Natural killer cell treated with Interleukin-12 subunit alpha and Interleukin-12 subunit beta and Interleukin-15 and Interleukin-18, amount 100 ng/mL, for 72 hours (primary cell): ENCODE measurements at regions not wholly inside any gene's neighbourhood (a gene's known extent, or its start where the extent isn't known, plus 50 kb on each side); places are given as distances from the start of the nearest gene placed in this dataset.
A peak's percentile ranks its signal among the peaks of the same experiment; 100 is the strongest.

Source experiments
- ATAC-seq, 2 donors: fragments of 150-1000 bp; cut with Tn5 transposase in 1 of 2; sonication (Bioruptor Pico), chemical (Tn5 transposase) in 1 of 2; 2 replicates each; pipeline ENCODE4 v1.10.0; 2021
- DNase-seq: peaks from one replicate; pipeline ENCODE4 v3.0.0; 2022; ENCODE audit warnings: low spot score
- H3K27ac Mint-ChIP-seq, 2 donors: 1 replicate in 1 of 2; 2 replicates in 1 of 2; pipeline ENCODE4 v1.8.0; 2022; ENCODE audit warnings: mixed read lengths in 2 of 2, mild to moderate bottlenecking in 1 of 2, moderate library complexity in 1 of 2
- H3K27me3 Mint-ChIP-seq, 2 donors: 1 replicate in 1 of 2; 2 replicates in 1 of 2; pipeline ENCODE4 v1.8.0; 2022; ENCODE audit warnings: mixed read lengths in 2 of 2
- H3K36me3 Mint-ChIP-seq: one replicate; pipeline ENCODE4 v1.8.0; 2022; ENCODE audit warnings: mixed read lengths
- H3K4me1 Mint-ChIP-seq, 2 donors: 1 replicate in 1 of 2; 2 replicates in 1 of 2; pipeline ENCODE4 v1.8.0; 2022; ENCODE audit warnings: low read depth in 2 of 2, mixed read lengths in 2 of 2, mild to moderate bottlenecking in 1 of 2
- H3K4me3 Mint-ChIP-seq: one replicate; pipeline ENCODE4 v1.8.0; 2022; ENCODE audit warnings: mixed read lengths
- H3K9me3 Mint-ChIP-seq: 2 replicates; pipeline ENCODE4 v1.8.0; 2022; ENCODE audit warnings: mixed read lengths

GRCh38 chrX:15146515-15146914 lies 123.4 kb downstream of the ASB9 start:
- Mint-ChIP-seq H3K36me3 (no peaks in the 10 kb centered on the region), H3K27ac (no peak overlapping the region), H3K27me3 (peaks cover 0 to 32% of the 10 kb centered on the region in 2 donors), H3K9me3 (no peaks in the 10 kb centered on the region), H3K4me1 (peaks cover 16 to 21% of the 10 kb centered on the region in 2 donors), H3K4me3 (no peak overlapping the region)
- DNase-seq (no peak), ATAC-seq (no peak)

- no peaks in the 10 kb centered on the region for H3K9me3 Mint-ChIP-seq
- H3K4me1 Mint-ChIP-seq: peaks cover 12 to 15% of the 10 kb centered on the region in 2 donors
- no peaks in the 10 kb centered on the region for H3K36me3 Mint-ChIP-seq
- no peak for DNase-seq
- no peak overlapping the region for H3K4me3 Mint-ChIP-seq
- ATAC-seq: no peak
- H3K27me3 Mint-ChIP-seq: peaks cover 0 to 19% of the 10 kb centered on the region in 2 donors
- H3K27ac Mint-ChIP-seq: no peak overlapping the region
Measured at GRCh38 chrX:15143825-15144121, 126.1 kb downstream of the ASB9 start.

GRCh38 chrX:15143050-15143824 lies 126.6 kb downstream of the ASB9 start:
- ATAC-seq (peak in 1 of 2 donors; percentile 68), DNase-seq (no peak)
- Mint-ChIP-seq H3K27ac (peak overlapping the region in 1 of 2 donors; percentile 37), H3K36me3 (no peaks in the 10 kb centered on the region), H3K27me3 (peaks cover 0 to 15% of the 10 kb centered on the region in 2 donors), H3K4me1 (peaks cover 12 to 15% of the 10 kb centered on the region in 2 donors), H3K4me3 (peak overlapping the region; percentile 57), H3K9me3 (no peaks in the 10 kb centered on the region)

- Mint-ChIP-seq H3K27me3 (peaks cover 0 to 13% of the 10 kb centered on the region in 2 donors), H3K9me3 (no peaks in the 10 kb centered on the region), H3K36me3 (no peaks in the 10 kb centered on the region), H3K4me1 (peaks cover 12 to 15% of the 10 kb centered on the region in 2 donors), H3K27ac (peak overlapping the region; percentile 8 to 37), H3K4me3 (peak overlapping the region; percentile 57)
- DNase-seq: no peak
- ATAC-seq: peak; percentile 61 to 66
Measured at GRCh38 chrX:15142084-15142715, 127.7 kb downstream of the ASB9 start.

DNA sequence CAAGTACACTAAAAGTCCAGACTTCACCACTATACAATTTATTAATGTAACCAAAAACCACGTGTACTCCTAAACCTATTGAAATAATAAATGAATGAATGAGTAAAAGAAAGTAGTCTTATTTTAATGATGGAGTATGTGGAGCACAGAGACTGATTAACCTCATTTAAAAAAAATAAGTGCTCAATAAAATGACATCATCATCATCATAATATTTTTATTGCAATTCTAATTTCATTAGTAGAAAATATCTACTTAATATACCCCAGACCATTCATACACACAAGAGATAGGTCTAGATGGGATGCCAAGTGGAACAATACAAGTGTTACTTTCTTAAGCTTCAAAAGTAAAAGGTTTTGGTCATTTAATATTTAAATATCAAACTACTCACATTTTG lies 133.1 kb downstream of the ASB9 start:
- no peaks in the 10 kb centered on the region for H3K9me3 Mint-ChIP-seq
- H3K4me1 Mint-ChIP-seq: no peaks in the 10 kb centered on the region
- DNase-seq: no peak
- no peak for ATAC-seq
- H3K4me3 Mint-ChIP-seq: no peak overlapping the region
- H3K27ac Mint-ChIP-seq: no peak overlapping the region
- H3K36me3 Mint-ChIP-seq: peaks cover 6% of the 10 kb centered on the region
- H3K27me3 Mint-ChIP-seq: peaks cover 7 to 8% of the 10 kb centered on the region in 2 donors

DNA sequence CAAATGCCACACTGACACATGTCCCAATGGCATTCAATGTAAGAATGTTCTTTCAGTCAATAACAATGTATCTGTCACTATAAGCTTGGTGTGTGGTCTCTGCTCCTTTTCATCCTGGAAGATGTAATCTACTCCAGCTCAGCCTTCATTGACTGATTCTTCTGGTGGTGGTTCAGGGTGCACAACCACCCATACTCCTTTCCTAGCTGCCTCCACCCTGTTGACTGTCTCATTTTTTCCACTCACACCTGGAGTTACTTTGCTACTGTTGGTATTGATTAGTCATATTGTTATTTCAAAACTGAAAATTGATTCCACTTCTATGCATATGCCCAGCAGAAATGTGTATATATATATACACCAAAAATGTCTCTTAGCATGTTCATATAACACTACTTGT lies 140.5 kb downstream of the ASB9 start:
- DNase-seq (no peak), ATAC-seq (no peak)
- H3K27ac Mint-ChIP-seq: no peak overlapping the region
- no peaks in the 10 kb centered on the region for H3K9me3 Mint-ChIP-seq
- peaks cover 7 to 18% of the 10 kb centered on the region in 2 donors for H3K27me3 Mint-ChIP-seq
- peaks cover 6% of the 10 kb centered on the region for H3K36me3 Mint-ChIP-seq
- no peak overlapping the region for H3K4me3 Mint-ChIP-seq
- no peaks in the 10 kb centered on the region for H3K4me1 Mint-ChIP-seq

DNA sequence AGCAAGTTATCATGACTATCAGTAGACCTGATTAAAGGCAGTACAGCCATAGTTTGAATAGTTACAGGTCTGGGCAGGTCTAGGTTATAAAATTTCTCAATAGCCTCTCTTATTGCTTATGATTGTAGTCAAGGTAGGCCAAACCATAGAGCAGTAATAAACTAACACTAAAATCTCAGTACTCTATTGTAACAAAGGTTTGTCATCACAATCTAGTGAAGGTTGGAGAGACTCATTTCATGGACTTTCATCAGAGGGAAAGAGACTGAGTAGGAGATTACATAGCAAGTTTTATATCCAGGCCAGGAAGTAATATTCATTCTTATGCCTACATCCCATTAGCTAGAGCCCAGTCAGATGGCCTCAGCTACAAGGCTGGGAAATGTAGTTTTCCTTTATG lies 141.0 kb downstream of the ASB9 start:
- ATAC-seq (no peak), DNase-seq (no peak)
- Mint-ChIP-seq H3K4me1 (no peaks in the 10 kb centered on the region), H3K9me3 (no peaks in the 10 kb centered on the region), H3K27ac (no peak overlapping the region), H3K27me3 (peaks cover 1 to 15% of the 10 kb centered on the region in 2 donors), H3K4me3 (no peak overlapping the region), H3K36me3 (peaks cover 1% of the 10 kb centered on the region)

GRCh38 chrX:15127010-15127409 lies 142.9 kb downstream of the ASB9 start:
- DNase-seq: no peak
- no peak for ATAC-seq
- H3K9me3 Mint-ChIP-seq: no peaks in the 10 kb centered on the region
- H3K27ac Mint-ChIP-seq: no peak overlapping the region
- H3K27me3 Mint-ChIP-seq: peaks cover 8 to 20% of the 10 kb centered on the region in 2 donors
- no peak overlapping the region for H3K4me3 Mint-ChIP-seq
- H3K36me3 Mint-ChIP-seq: no peaks in the 10 kb centered on the region
- H3K4me1 Mint-ChIP-seq: no peaks in the 10 kb centered on the region

- Mint-ChIP-seq H3K4me1 (no peaks in the 10 kb centered on the region), H3K36me3 (no peaks in the 10 kb centered on the region), H3K9me3 (peaks cover 4% of the 10 kb centered on the region), H3K4me3 (peak overlapping the region; percentile 34), H3K27ac (peak overlapping the region in 1 of 2 donors; percentile 35), H3K27me3 (peaks cover 0 to 24% of the 10 kb centered on the region in 2 donors)
- no peak for DNase-seq
- peak in 1 of 2 donors; percentile 64 for ATAC-seq
Measured at GRCh38 chrX:15116900-15117299, 153.0 kb downstream of the ASB9 start.

DNA sequence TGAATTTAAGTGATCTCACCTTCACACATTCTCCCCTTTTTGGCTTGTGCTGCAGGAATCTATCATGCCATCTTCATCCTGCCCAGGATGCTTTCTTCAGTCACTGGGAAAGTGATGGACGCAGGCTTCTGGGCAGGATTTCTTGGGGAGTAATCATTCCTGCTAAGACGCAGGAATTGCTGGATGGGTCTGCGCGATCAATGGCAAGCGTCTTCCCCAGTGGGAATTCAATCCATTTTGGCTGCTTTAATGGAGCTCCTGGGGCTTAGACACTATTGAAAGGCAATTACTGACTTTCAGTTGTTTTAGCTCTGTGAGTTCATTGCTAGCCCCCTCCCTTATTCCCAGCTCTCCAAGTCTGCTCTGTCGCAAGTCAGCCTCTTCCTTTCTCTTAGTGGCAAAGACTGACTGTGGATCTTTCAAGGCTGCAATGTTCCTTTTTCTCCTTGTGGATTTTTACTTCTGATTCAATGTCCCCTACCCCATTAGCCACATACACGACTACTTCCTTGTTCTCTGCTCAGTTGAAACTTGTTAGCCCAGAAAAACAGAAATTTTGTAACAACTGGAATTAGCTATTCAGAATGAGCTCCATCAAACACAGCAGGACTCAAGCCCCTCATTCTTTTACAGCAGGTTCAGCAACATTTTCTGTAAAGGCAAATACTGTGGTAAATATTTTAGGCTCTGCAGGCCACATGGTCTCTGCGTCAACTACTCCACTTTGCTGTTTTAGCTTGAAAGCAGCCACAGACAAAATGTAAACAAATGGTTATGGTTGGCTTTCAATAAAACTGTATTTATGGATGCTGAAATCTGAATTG lies 154.9 kb downstream of the ASB9 start:
- Mint-ChIP-seq H3K36me3 (no peaks in the 10 kb centered on the region), H3K27ac (no peak overlapping the region), H3K27me3 (peaks cover 0 to 24% of the 10 kb centered on the region in 2 donors), H3K4me3 (no peak overlapping the region), H3K4me1 (no peaks in the 10 kb centered on the region), H3K9me3 (peaks cover 4% of the 10 kb centered on the region)
- DNase-seq: no peak
- ATAC-seq: no peak

DNA sequence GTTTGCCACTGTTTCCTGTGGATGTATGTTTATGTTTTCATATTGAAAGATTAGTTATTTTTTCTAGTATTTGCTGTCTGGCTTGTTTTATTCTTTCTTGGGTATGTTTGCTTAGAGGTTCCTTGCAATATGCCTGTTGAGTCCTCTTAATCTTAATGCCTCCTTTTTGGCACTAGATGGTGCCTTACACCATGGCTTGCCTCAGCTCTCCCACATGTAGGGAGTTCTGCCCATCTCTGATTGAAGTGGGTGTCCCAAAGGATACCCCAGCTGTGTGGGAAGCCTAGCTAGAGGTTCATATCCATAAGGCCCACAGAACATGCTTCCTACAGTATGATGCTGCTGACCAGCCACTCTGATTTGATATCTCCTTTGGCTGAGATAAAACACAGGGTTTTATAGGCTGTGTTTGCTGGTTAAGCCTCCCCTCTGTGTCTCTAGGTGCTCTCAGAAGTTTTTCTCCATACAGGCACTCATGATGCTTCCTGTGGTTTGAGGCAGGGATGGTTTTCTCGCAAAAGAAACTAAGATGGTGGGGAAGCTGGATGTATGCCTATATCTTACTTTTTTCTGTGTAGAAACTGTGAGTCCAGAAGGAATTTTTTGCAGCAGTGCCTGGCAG lies 162.4 kb downstream of the ASB9 start:
- H3K27me3 Mint-ChIP-seq: peaks cover 5% of the 10 kb centered on the region in 2 donors
- no peak overlapping the region for H3K27ac Mint-ChIP-seq
- ATAC-seq (no peak), DNase-seq (no peak)
- H3K4me1 Mint-ChIP-seq: no peaks in the 10 kb centered on the region
- no peak overlapping the region for H3K4me3 Mint-ChIP-seq
- H3K9me3 Mint-ChIP-seq: no peaks in the 10 kb centered on the region
- H3K36me3 Mint-ChIP-seq: no peaks in the 10 kb centered on the region

GRCh38 chrX:15098505-15098904 lies 171.4 kb downstream of the ASB9 start:
- Mint-ChIP-seq H3K27ac (no peak overlapping the region), H3K4me3 (no peak overlapping the region), H3K36me3 (no peaks in the 10 kb centered on the region), H3K4me1 (no peaks in the 10 kb centered on the region), H3K27me3 (peaks cover 3 to 13% of the 10 kb centered on the region in 2 donors), H3K9me3 (no peaks in the 10 kb centered on the region)
- no peak for ATAC-seq
- DNase-seq: no peak

DNA sequence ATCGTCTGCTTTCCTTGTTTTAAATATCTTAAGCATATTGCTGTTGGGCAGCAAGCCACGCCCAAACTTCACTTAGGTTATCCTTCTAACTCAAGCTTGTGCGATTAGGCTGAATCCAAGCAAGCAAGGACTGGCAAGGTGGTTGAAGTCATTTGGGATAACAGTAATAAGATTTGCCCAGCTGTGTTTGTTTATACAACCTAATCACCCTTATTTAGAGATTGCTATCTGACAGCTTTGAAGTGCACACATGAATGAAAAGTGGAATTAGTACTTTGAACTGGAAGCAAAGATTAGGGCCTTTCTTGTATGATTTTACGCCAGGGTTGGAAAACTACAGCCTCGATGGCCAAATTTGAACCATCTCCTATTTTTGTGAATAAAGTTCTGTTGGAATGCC lies 182.1 kb downstream of the ASB9 start:
- H3K36me3 Mint-ChIP-seq: no peaks in the 10 kb centered on the region
- H3K27me3 Mint-ChIP-seq: peaks cover 0 to 2% of the 10 kb centered on the region in 2 donors
- ATAC-seq: no peak
- H3K4me3 Mint-ChIP-seq: no peak overlapping the region
- no peaks in the 10 kb centered on the region for H3K4me1 Mint-ChIP-seq
- DNase-seq: no peak
- no peak overlapping the region for H3K27ac Mint-ChIP-seq
- H3K9me3 Mint-ChIP-seq: peaks cover 6% of the 10 kb centered on the region
